ENCODE measurements at regions not wholly inside any gene's neighbourhood (a gene's known extent, or its start where the extent isn't known, plus 50 kb on each side); places are given as distances from the start of the nearest gene placed in this dataset.

DNA sequence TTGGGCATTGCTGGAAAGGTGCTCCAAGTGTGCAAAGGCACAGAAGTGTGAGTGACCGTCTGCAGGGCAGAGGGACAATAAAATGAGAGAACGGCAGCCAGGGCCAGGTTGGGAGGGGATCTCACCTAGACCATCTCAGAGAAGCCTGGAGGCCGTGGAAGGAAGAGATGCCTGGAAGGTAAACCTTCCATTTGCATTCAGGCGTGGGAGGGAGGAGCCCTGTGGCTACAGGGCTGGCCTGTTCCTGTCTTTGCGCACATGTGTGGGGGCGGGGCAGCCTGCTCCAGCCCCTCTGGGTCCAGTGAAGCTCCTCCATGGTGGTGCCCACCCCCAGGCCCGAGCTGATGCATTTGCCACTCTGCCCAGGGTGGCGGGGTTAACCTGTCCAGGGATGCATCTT lies 473.6 kb upstream of the MGMT start:
- TF ChIP-seq, protein P1, sequence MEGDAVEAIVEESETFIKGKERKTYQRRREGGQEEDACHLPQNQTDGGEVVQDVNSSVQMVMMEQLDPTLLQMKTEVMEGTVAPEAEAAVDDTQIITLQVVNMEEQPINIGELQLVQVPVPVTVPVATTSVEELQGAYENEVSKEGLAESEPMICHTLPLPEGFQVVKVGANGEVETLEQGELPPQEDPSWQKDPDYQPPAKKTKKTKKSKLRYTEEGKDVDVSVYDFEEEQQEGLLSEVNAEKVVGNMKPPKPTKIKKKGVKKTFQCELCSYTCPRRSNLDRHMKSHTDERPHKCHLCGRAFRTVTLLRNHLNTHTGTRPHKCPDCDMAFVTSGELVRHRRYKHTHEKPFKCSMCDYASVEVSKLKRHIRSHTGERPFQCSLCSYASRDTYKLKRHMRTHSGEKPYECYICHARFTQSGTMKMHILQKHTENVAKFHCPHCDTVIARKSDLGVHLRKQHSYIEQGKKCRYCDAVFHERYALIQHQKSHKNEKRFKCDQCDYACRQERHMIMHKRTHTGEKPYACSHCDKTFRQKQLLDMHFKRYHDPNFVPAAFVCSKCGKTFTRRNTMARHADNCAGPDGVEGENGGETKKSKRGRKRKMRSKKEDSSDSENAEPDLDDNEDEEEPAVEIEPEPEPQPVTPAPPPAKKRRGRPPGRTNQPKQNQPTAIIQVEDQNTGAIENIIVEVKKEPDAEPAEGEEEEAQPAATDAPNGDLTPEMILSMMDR (IDR thresholded peaks at IDR 0.05) = no peak
- TF ChIP-seq POLR2A (IDR thresholded peaks at IDR 0.05) = no peak

Data from uterus (tissue), 2 donors.